GM12878 (cell line): ENCODE measurements at regions not wholly inside any gene's neighbourhood (a gene's known extent, or its start where the extent isn't known, plus 50 kb on each side); places are given as distances from the start of the nearest gene placed in this dataset.

ENCODE experiments used
- ATAC-seq: fragments of 200-7000 bp; cut with Tn5 transposase; 3 replicates; pipeline ENCODE4 v1.9.1; 2020; ENCODE audit warnings: mild to moderate bottlenecking, moderate library complexity
- BruUV-seq: library from RNA; stranded (reverse); fragments of 400-500 nt; replicated peaks from 2 replicates; lab custom pipeline; 2021; lab: Mats Ljungman, UMichigan
- CTCF ChIA-PET: fragments of 300-600 bp; sonication (Branson Sonifier 250); formaldehyde crosslinking; extraction: SDS; loops from one replicate; lab custom pipeline; 2021; ENCODE audit warnings: inconsistent platforms; lab: Yijun Ruan, JAX
- POLR2A ChIA-PET: fragments of 350-600 bp; formaldehyde crosslinking; extraction: SDS; loops from one replicate; lab custom pipeline; 2021; ENCODE audit warnings: inconsistent platforms; lab: Charles Lee
- RAD21 ChIA-PET: fragments of 300-600 bp; sonication (Branson Sonifier 250); formaldehyde crosslinking; loops from one replicate; lab custom pipeline; 2023; ENCODE audit warnings: antibody characterized with exemption; ENCODE audit not compliant: unreplicated experiment; lab: Charles Lee
- SMC1A ChIA-PET: fragments of 300-600 bp; sonication (Branson Sonifier 250); formaldehyde crosslinking; loops from one replicate; lab custom pipeline; 2023; ENCODE audit not compliant: unreplicated experiment, uncharacterized antibody; lab: Charles Lee
- DNase-seq: peaks from one replicate; pipeline ENCODE4 v3.0.0-alpha.2; 2011; ENCODE audit warnings: low read depth, low spot score
- FAIRE-seq: peaks from 3 replicates; lab custom pipeline; 2011; peaks lifted over from hg19 to GRCh38; lab: Jason Lieb, UNC
- H2AFZ ChIP-seq: 2 replicates; pipeline ENCODE4 v1.6.0; 2011; ENCODE audit warnings: low read depth, low read length, control low read depth; ENCODE audit not compliant: control insufficient read depth
- H3K27ac ChIP-seq: 2 replicates; pipeline ENCODE4 v1.5.1; 2011; ENCODE audit warnings: control low read depth; ENCODE audit not compliant: control insufficient read depth, insufficient read depth
- H3K27me3 ChIP-seq, 2 experiments: replicated peaks in 1 of 2; 2 replicates each; pipeline versions ENCODE4 v1.6.0 to v1.6.1; 2011; ENCODE audit warnings: low read length in 1 of 2; ENCODE audit not compliant: control insufficient read depth in 2 of 2, insufficient read depth in 2 of 2
- H3K36me3 ChIP-seq, 2 experiments: 2 replicates each; pipeline ENCODE4 v1.5.1; 2011; ENCODE audit warnings: low read length in 1 of 2; ENCODE audit not compliant: control insufficient read depth in 2 of 2, insufficient read depth in 2 of 2
- H3K4me1 ChIP-seq: 2 replicates; pipeline ENCODE4 v1.6.1; 2011; ENCODE audit warnings: mild to moderate bottlenecking, low read length, moderate library complexity, mixed read lengths; ENCODE audit not compliant: control insufficient read depth, insufficient read depth
- H3K4me2 ChIP-seq: 2 replicates; pipeline ENCODE4 v1.6.0; 2011; ENCODE audit warnings: control low read depth; ENCODE audit not compliant: control insufficient read depth, insufficient read depth
- H3K4me3 ChIP-seq: fragments of 200-600 bp; sonication (generic); 2 replicates; pipeline ENCODE4 v1.5.1; 2016
- H3K79me2 ChIP-seq: 2 replicates; pipeline ENCODE4 v1.6.0; 2011; ENCODE audit warnings: low read length; ENCODE audit not compliant: control insufficient read depth, insufficient read depth
- H3K9ac ChIP-seq: 2 replicates; pipeline ENCODE4 v1.8.0; 2011; ENCODE audit warnings: low read length, control low read depth, mixed read lengths; ENCODE audit not compliant: control insufficient read depth, insufficient read depth
- H3K9me3 ChIP-seq: replicated peaks from 3 replicates; pipeline ENCODE4 v1.5.1; 2011; ENCODE audit warnings: mild to moderate bottlenecking, low read length; ENCODE audit not compliant: control insufficient read depth, insufficient read depth
- H4K20me1 ChIP-seq: 2 replicates; pipeline ENCODE4 v1.6.0; 2011; ENCODE audit not compliant: control insufficient read depth, insufficient read depth
- ASH2L ChIP-seq: fragments of 300-600, 200-600 bp; sonication (generic); IDR thresholded peaks from 2 replicates; pipeline ENCODE4 v1.6.1; 2017; ENCODE audit warnings: low read depth, mild to moderate bottlenecking, borderline replicate concordance
- CEBPB ChIP-seq, 2 experiments: fragments of 150-350 bp in 1 of 2; IDR thresholded peaks; 2 replicates each; pipeline ENCODE4 v1.6.1; 2012 to 2014; ENCODE audit warnings: low read depth in 2 of 2, low read length in 2 of 2, borderline replicate concordance in 1 of 2, inconsistent platforms in 1 of 2
- CREB1 ChIP-seq: IDR thresholded peaks from 2 replicates; pipeline ENCODE4 v1.6.1; 2012; ENCODE audit warnings: low read depth, mild to moderate bottlenecking, inconsistent platforms
- DPF2 ChIP-seq: fragments of 450-650 bp; IDR thresholded peaks from 2 replicates; pipeline ENCODE4 v1.6.1; 2017; ENCODE audit warnings: mild to moderate bottlenecking
- EED ChIP-seq: sonication (generic); IDR thresholded peaks from 2 replicates; pipeline ENCODE4 v1.6.1; 2016; ENCODE audit warnings: antibody characterized with exemption, low read depth
- JUNB ChIP-seq: IDR thresholded peaks from 2 replicates; pipeline ENCODE4 v1.6.1; 2016; ENCODE audit warnings: antibody characterized with exemption, mild to moderate bottlenecking
- MEF2A ChIP-seq: IDR thresholded peaks from 2 replicates; pipeline ENCODE4 v1.6.1; 2011; ENCODE audit warnings: low read depth, mild to moderate bottlenecking, low read length, moderate library complexity; ENCODE audit not compliant: insufficient read depth
- MYB ChIP-seq: fragments of 150-350 bp; IDR thresholded peaks from 2 replicates; pipeline ENCODE4 v1.6.1; 2014; ENCODE audit warnings: mild to moderate bottlenecking, low read depth, low read length, borderline replicate concordance
- NFXL1 ChIP-seq: fragments of 450-650 bp; IDR thresholded peaks from 2 replicates; pipeline ENCODE4 v1.6.1; 2017; ENCODE audit warnings: antibody characterized with exemption, mild to moderate bottlenecking, borderline replicate concordance
- RB1 ChIP-seq: fragments of 450-650 bp; formaldehyde crosslinking; IDR thresholded peaks from 2 replicates; pipeline ENCODE4 v1.6.1; 2017; ENCODE audit warnings: mild to moderate bottlenecking, borderline replicate concordance
- SMAD1 ChIP-seq: fragments of 450-650 bp; IDR thresholded peaks from 2 replicates; pipeline ENCODE4 v1.6.1; 2018; ENCODE audit warnings: mild to moderate bottlenecking, low read depth; ENCODE audit not compliant: partially characterized antibody
- STAT3 ChIP-seq: IDR thresholded peaks from 2 replicates; pipeline ENCODE4 v1.6.1; 2011; ENCODE audit warnings: low read depth, low read length, improper control_type of control experiment
- SUPT20H ChIP-seq: IDR thresholded peaks from 2 replicates; pipeline ENCODE4 v1.6.1; 2011; ENCODE audit warnings: low read depth, mild to moderate bottlenecking, low read length, moderate library complexity, borderline replicate concordance; ENCODE audit not compliant: control insufficient read depth
- TCF3 ChIP-seq: IDR thresholded peaks from 2 replicates; pipeline ENCODE4 v1.6.1; 2012; ENCODE audit warnings: low read depth, mild to moderate bottlenecking, low read length, borderline replicate concordance; ENCODE audit not compliant: insufficient read depth
- YBX1 ChIP-seq: fragments of 450-650 bp; IDR thresholded peaks from 2 replicates; pipeline ENCODE4 v1.6.1; 2016; ENCODE audit warnings: antibody characterized with exemption
- WGBS: methylation state at CpG from one replicate; pipeline ENCODE4 v1.1.6; 2016; ENCODE audit warnings: low lambda C conversion rate; ENCODE audit not compliant: insufficient replicate concordance, insufficient coverage; ENCODE audit errors: missing lambda C conversion rate; 5-methylcytosine and 5-hydroxymethylcytosine counted together
- in situ Hi-C: fragments of 300-500 bp; cut with MboI; formaldehyde crosslinking; loops from 9 replicates; pipeline ENCODE4 v1.14.3; 2018; ENCODE audit warnings: mixed read lengths
- intact Hi-C: fragments of 100-400 bp; cut with micrococcal nuclease; formaldehyde crosslinking; loops from one replicate; pipeline ENCODE4 v1.14.2; 2022; ENCODE audit not compliant: unreplicated experiment
- TF ChIP-seq, protein P1 (sequence below): IDR thresholded peaks from 2 replicates; pipeline ENCODE4 v1.6.1; 2011; ENCODE audit warnings: borderline replicate concordance, low read depth, mild to moderate bottlenecking, moderate library complexity, mixed read lengths, low read length; ENCODE audit not compliant: insufficient read depth; ENCODE audit errors: extremely low read length
- TF ChIP-seq, protein P2 (sequence below): fragments of 450-650 bp; IDR thresholded peaks from 2 replicates; pipeline ENCODE4 v1.6.1; 2016; ENCODE audit warnings: mild to moderate bottlenecking
- TF ChIP-seq, protein P3 (sequence below): fragments of 450-650 bp; IDR thresholded peaks from 2 replicates; pipeline ENCODE4 v1.6.1; 2017; ENCODE audit warnings: mild to moderate bottlenecking, moderate library complexity
- TF ChIP-seq, protein P4 (sequence below): IDR thresholded peaks from 2 replicates; pipeline ENCODE4 v1.6.1; 2011; ENCODE audit warnings: low read depth, low read length, improper control_type of control experiment, borderline replicate concordance

DNA sequence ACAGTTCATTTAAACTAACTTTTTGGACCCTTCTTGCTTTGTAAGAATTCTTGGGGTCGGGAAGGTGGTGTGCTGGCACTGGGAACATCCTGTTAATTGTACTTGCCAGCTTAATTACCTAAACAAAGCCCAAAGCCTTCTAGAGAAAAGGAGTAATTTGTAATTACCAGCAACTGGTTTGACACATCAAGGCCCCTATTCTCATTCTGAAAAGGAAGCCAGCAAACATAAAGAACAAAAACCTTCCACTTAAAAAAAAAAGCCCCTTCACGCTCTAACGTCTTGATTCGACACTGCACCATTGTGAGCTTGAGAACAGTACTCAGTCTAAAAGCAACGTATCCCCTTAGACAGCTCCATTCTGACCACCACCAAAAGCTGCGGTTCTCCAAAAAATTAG lies 74.7 kb upstream of the RPH3AL start:
- Histone ChIP-seq H2AFZ (no peak overlapping the region), H3K4me2 (no peak overlapping the region), H3K27ac (no peak overlapping the region), H3K4me3 (no peak overlapping the region), H3K9me3 (no peaks in the 10 kb centered on the region; the same call in 2 of the 3 replicates), H3K9ac (no peak overlapping the region), H3K36me3 (no peaks in the 10 kb centered on the region), H4K20me1 (no peaks in the 10 kb centered on the region), H3K27me3 (no peaks in the 10 kb centered on the region), H3K4me1 (no peaks in the 10 kb centered on the region), H3K79me2 (no peaks in the 10 kb centered on the region)
- 59% methylated on average over 6 of the region's 6 CpGs for WGBS
- DNase-seq (no peak), FAIRE-seq (no peak), ATAC-seq (no peak)
- POLR2A ChIA-PET, result no interaction called here
- SMC1A ChIA-PET, result interaction anchor here (0.8 kb wide), 1 partner anchor 11 kb away, joined by 3 read pairs; no protein-coding TSS in a partner anchor
- CTCF ChIA-PET, result interaction anchor here (0.6 kb wide), 1 partner anchor 118 kb away, joined by 3 read pairs; no protein-coding TSS in a partner anchor
- BruUV-seq, result no TSS peak
- RAD21 ChIA-PET, result interaction anchor here (0.5 kb wide), 1 partner anchor 11 kb away, joined by 3 read pairs; no protein-coding TSS in a partner anchor
- in situ Hi-C loops, result no loop called here
- intact Hi-C loops, result no loop called here
- TF ChIP-seq TCF3 (no peak), SMAD1 (no peak), SUPT20H (no peak), DPF2 (no peak), JUNB (no peak), MYB (no peak), CREB1 (no peak), MEF2A (no peak), YBX1 (no peak), ASH2L (no peak), STAT3 (no peak), NFXL1 (no peak), EED (no peak), RB1 (no peak), CEBPB (IDR thresholded peaks at IDR 0.05; ENCODE audit: borderline replicate concordance in 1 of 2, low read depth in 2 of 2, low read length in 2 of 2) (no peak)
- TF ChIP-seq, protein P1, sequence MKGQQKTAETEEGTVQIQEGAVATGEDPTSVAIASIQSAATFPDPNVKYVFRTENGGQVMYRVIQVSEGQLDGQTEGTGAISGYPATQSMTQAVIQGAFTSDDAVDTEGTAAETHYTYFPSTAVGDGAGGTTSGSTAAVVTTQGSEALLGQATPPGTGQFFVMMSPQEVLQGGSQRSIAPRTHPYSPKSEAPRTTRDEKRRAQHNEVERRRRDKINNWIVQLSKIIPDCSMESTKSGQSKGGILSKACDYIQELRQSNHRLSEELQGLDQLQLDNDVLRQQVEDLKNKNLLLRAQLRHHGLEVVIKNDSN, result no peak
- TF ChIP-seq, protein P2, sequence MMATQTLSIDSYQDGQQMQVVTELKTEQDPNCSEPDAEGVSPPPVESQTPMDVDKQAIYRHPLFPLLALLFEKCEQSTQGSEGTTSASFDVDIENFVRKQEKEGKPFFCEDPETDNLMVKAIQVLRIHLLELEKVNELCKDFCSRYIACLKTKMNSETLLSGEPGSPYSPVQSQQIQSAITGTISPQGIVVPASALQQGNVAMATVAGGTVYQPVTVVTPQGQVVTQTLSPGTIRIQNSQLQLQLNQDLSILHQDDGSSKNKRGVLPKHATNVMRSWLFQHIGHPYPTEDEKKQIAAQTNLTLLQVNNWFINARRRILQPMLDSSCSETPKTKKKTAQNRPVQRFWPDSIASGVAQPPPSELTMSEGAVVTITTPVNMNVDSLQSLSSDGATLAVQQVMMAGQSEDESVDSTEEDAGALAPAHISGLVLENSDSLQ, result no peak
- TF ChIP-seq, protein P3, sequence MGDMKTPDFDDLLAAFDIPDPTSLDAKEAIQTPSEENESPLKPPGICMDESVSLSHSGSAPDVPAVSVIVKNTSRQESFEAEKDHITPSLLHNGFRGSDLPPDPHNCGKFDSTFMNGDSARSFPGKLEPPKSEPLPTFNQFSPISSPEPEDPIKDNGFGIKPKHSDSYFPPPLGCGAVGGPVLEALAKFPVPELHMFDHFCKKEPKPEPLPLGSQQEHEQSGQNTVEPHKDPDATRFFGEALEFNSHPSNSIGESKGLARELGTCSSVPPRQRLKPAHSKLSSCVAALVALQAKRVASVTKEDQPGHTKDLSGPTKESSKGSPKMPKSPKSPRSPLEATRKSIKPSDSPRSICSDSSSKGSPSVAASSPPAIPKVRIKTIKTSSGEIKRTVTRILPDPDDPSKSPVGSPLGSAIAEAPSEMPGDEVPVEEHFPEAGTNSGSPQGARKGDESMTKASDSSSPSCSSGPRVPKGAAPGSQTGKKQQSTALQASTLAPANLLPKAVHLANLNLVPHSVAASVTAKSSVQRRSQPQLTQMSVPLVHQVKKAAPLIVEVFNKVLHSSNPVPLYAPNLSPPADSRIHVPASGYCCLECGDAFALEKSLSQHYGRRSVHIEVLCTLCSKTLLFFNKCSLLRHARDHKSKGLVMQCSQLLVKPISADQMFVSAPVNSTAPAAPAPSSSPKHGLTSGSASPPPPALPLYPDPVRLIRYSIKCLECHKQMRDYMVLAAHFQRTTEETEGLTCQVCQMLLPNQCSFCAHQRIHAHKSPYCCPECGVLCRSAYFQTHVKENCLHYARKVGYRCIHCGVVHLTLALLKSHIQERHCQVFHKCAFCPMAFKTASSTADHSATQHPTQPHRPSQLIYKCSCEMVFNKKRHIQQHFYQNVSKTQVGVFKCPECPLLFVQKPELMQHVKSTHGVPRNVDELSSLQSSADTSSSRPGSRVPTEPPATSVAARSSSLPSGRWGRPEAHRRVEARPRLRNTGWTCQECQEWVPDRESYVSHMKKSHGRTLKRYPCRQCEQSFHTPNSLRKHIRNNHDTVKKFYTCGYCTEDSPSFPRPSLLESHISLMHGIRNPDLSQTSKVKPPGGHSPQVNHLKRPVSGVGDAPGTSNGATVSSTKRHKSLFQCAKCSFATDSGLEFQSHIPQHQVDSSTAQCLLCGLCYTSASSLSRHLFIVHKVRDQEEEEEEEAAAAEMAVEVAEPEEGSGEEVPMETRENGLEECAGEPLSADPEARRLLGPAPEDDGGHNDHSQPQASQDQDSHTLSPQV, result no peak
- TF ChIP-seq, protein P4, sequence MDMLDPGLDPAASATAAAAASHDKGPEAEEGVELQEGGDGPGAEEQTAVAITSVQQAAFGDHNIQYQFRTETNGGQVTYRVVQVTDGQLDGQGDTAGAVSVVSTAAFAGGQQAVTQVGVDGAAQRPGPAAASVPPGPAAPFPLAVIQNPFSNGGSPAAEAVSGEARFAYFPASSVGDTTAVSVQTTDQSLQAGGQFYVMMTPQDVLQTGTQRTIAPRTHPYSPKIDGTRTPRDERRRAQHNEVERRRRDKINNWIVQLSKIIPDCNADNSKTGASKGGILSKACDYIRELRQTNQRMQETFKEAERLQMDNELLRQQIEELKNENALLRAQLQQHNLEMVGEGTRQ, result no peak
